Activated CD8-positive, alpha-beta T cell treated with anti-CD3 and anti-CD28 coated beads, Interleukin-2, amount 10 ng/mL, durations not matched to agents 7 days and 5 days (primary cell): ENCODE measurements at regions not wholly inside any gene's neighbourhood (a gene's known extent, or its start where the extent isn't known, plus 50 kb on each side); places are given as distances from the start of the nearest gene placed in this dataset.

ENCODE experiments used
- ATAC-seq: fragments of 150-1000 bp; cut with Tn5 transposase; one replicate; pipeline ENCODE4 v1.10.0; 2021; ENCODE audit warnings: moderate library complexity
- CTCF ChIA-PET: fragments of 350-600 bp; sonication (Branson Sonifier 250); formaldehyde crosslinking; loops from one replicate; lab custom pipeline; 2021; ENCODE audit warnings: antibody characterized with exemption; lab: Charles Lee
- POLR2A ChIA-PET: fragments of 350-600 bp; sonication (Branson Sonifier 250); formaldehyde crosslinking; loops from one replicate; lab custom pipeline; 2021; ENCODE audit warnings: antibody characterized with exemption; lab: Charles Lee
- DNase-seq: peaks from one replicate; pipeline ENCODE4 v3.0.0-alpha.2; 2020
- H3K27ac Mint-ChIP-seq: one replicate; pipeline ENCODE4 v1.8.0; 2021; ENCODE audit warnings: mild to moderate bottlenecking, mixed read lengths
- H3K27me3 Mint-ChIP-seq: one replicate; pipeline ENCODE4 v1.8.0; 2021; ENCODE audit warnings: low read depth, mixed read lengths
- H3K36me3 Mint-ChIP-seq: one replicate; pipeline ENCODE4 v1.8.0; 2021; ENCODE audit warnings: low read depth, mixed read lengths
- H3K4me1 Mint-ChIP-seq: one replicate; pipeline ENCODE4 v1.8.0; 2021; ENCODE audit warnings: low read depth, mixed read lengths
- H3K4me3 Mint-ChIP-seq: one replicate; pipeline ENCODE4 v1.8.0; 2021; ENCODE audit warnings: mild to moderate bottlenecking, mixed read lengths
- H3K9me3 Mint-ChIP-seq: one replicate; pipeline ENCODE4 v1.8.0; 2022; ENCODE audit warnings: mixed read lengths; ENCODE audit not compliant: insufficient read depth

DNA sequence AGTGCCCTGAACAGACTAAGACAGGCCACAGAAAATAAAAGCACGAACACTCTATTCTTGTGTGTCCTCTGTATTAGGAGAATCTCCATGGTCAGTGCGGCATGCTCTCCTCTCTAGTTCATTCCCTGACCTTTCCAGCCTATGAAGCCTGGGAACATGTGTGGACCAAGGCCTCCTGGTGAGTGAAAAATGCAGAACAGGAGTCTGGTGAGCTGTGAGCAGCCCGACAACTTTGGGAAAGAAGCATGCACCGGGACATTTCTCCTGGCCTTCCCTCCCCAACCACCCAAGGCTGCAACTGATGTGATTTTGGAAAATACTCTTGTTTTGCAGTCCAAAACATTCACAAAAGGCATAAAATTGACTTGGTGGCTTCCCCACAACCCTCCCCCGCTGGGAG is 878.3 kb upstream of the ID2 start:
- ChIA-PET CTCF (no interaction called here), POLR2A (no interaction called here)
- Mint-ChIP-seq H3K9me3 (peaks cover 35% of the 10 kb centered on the region), H3K4me3 (no peak overlapping the region), H3K27me3 (peaks cover under 1% of the 10 kb centered on the region), H3K27ac (no peak overlapping the region), H3K36me3 (peaks cover 10% of the 10 kb centered on the region), H3K4me1 (no peaks in the 10 kb centered on the region)
- DNase-seq (no peak), ATAC-seq (no peak)

DNA sequence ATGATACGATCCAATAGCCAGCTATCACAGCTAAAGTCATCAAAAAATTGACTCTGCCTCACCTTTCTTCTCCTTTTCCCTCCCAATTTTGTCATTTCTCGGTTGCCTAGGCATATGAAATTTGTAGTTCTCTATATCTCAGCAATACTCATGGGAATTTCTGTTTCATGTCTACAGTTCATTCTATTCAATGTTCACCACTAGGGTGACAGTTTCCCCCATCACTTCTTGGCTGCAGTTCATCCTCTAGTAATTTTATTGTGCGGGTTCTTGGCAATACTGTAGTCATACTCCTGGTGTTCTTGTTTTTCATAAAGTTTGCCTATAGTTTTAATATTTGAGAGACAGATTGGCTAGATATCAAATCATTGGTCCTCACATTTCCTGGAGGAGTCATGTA is 872.2 kb upstream of the ID2 start:
- H3K4me3 Mint-ChIP-seq = no peak overlapping the region
- POLR2A ChIA-PET = no interaction called here
- no peaks in the 10 kb centered on the region for H3K4me1 Mint-ChIP-seq
- H3K27ac Mint-ChIP-seq = no peak overlapping the region
- no peaks in the 10 kb centered on the region for H3K27me3 Mint-ChIP-seq
- DNase-seq (no peak), ATAC-seq (no peak)
- H3K9me3 Mint-ChIP-seq = peaks cover 13% of the 10 kb centered on the region
- no peaks in the 10 kb centered on the region for H3K36me3 Mint-ChIP-seq
- CTCF ChIA-PET = no interaction called here

DNA sequence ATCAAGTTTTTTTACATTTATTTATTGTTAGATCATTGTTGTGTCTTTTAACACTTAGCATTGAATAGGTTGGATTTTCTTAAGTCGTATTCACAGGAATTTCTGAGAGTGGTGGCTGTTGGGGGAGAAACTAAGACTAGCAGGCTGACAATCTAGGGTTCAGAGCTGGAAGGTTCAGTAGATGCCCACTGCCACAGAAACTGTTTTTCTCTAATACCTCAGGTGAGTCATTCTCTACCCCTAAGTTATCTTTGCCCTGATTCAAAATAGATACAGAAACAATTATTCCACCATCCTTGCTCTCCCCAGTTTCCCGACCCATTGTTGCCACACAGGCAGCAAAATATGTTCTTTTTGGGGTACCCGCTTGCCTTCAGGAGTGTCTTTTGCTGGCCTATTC is 870.8 kb upstream of the ID2 start:
- CTCF ChIA-PET = no interaction called here
- Mint-ChIP-seq H3K27ac (no peak overlapping the region), H3K4me3 (no peak overlapping the region), H3K9me3 (peaks cover 12% of the 10 kb centered on the region), H3K36me3 (no peaks in the 10 kb centered on the region), H3K27me3 (no peaks in the 10 kb centered on the region), H3K4me1 (no peaks in the 10 kb centered on the region)
- DNase-seq = no peak
- POLR2A ChIA-PET = no interaction called here
- ATAC-seq = no peak

DNA sequence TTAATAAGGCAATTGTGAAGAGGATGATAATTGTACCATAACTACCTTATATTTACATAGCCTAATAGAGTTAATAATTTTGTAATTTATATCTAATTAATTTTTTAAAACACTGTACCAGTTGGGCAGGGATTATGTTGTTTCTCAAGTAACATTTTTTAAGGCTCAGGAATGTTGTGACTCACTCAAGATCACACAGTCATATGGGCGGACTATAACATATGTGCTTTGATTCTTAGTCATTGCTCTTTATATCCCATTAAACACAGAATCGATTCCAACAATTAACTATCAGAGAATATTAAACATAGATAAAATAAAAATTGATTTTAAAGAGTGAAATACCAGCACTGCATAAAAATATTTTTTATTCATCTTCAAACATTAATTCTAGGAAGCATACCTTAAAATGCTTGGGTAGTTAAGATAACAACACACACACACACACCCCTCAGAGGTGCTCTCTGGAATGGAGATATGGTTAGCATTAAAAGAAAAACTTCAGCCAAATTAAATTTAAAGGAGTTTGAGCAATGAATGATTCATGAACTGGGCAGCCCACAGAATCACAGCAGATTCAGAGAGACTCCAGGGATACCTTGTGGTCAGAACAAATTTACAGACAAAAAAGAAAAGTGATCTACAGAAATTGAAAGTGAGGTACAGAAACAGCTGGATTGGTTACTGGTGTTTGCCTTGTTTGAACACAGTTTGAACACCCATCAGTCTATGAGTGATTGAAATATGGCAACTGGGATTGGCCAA is 869.4 kb upstream of the ID2 start:
- H3K9me3 Mint-ChIP-seq = peaks cover 7% of the 10 kb centered on the region
- ATAC-seq (no peak), DNase-seq (no peak)
- no peak overlapping the region for H3K27ac Mint-ChIP-seq
- H3K4me1 Mint-ChIP-seq = no peaks in the 10 kb centered on the region
- ChIA-PET POLR2A (no interaction called here), CTCF (no interaction called here)
- H3K4me3 Mint-ChIP-seq = no peak overlapping the region
- no peaks in the 10 kb centered on the region for H3K27me3 Mint-ChIP-seq
- no peaks in the 10 kb centered on the region for H3K36me3 Mint-ChIP-seq

DNA sequence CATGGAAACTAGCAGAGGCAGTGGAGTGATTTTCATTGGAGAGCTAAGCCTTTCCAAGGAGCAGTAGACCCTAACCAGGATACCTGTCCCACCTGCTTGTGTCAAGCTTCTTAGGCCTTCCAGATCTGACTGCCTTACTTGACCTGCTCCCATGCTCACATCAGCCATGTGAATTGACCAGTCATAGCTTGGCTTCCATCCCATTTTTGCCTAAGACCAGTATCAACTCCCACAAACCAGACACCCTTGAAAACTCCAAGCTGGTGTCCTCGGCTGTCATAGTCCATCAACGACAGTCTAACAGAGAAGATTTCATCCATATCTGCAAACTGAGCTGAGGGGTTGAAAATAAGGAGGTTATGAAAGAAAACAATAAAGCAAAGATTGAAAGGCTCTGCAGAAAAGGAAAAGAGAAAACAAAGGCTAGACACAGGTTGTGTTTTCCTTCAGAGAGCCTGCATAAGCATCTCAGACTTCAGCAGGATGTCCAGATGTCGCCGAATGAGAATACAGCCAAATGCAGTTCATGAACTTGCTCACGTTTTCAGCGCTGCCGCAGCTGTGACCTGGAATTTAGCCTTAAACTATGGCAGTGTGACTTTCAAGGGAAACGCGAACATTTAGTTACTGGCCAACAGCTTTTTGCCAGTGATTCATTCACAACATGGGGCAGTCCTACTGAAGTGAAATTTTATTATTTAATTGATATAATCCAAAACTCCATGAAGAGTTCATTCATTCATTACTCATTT is 868.1 kb upstream of the ID2 start:
- ChIA-PET CTCF (no interaction called here), POLR2A (no interaction called here)
- H3K36me3 Mint-ChIP-seq = no peaks in the 10 kb centered on the region
- no peak overlapping the region for H3K4me3 Mint-ChIP-seq
- H3K27ac Mint-ChIP-seq = no peak overlapping the region
- DNase-seq (no peak), ATAC-seq (no peak)
- no peaks in the 10 kb centered on the region for H3K4me1 Mint-ChIP-seq
- H3K9me3 Mint-ChIP-seq = no peaks in the 10 kb centered on the region
- H3K27me3 Mint-ChIP-seq = no peaks in the 10 kb centered on the region

DNA sequence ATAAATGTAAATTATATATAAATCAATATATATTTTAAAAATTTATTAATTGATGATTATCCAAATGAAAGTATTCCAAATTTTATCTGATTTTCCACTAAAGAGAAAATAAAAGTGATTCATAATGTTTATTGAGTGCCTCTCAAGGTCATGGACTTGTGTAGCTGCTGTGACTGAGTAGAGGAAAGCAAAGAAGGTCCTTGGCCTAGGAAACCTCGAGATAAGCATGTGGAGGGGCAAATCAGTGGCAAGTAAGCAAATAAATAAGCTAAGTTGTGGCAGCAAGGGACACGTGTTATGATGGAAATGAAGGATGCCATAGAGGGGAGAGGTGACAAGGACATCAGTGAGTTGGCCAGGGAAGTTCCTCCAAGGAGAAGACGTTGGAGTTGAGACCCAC is 866.1 kb upstream of the ID2 start:
- Mint-ChIP-seq H3K9me3 (no peaks in the 10 kb centered on the region), H3K36me3 (no peaks in the 10 kb centered on the region), H3K27me3 (no peaks in the 10 kb centered on the region), H3K4me1 (no peaks in the 10 kb centered on the region), H3K4me3 (no peak overlapping the region), H3K27ac (no peak overlapping the region)
- ATAC-seq = no peak
- DNase-seq = no peak
- CTCF ChIA-PET = no interaction called here
- POLR2A ChIA-PET = no interaction called here

DNA sequence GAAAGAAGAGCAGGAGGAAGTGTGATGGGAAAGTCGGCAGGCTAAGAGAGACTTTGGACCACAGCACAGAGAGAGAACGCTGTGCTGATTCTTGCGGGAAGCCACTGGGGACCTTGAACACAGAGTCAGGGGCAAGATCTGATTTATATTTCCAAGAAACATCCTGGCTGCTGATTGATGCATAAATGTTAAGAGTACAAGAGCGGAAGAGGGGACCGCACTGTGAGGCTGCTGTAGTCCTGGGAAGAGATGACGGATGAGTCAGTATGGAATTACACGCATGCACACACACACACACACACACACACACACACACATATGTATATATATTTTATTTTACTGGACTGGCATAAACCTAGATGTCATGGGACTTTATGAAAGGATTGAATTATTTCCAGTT is 865.6 kb upstream of the ID2 start:
- no peak overlapping the region for H3K27ac Mint-ChIP-seq
- no peak for DNase-seq
- no peaks in the 10 kb centered on the region for H3K4me1 Mint-ChIP-seq
- no peak overlapping the region for H3K4me3 Mint-ChIP-seq
- POLR2A ChIA-PET = no interaction called here
- no peaks in the 10 kb centered on the region for H3K27me3 Mint-ChIP-seq
- H3K36me3 Mint-ChIP-seq = no peaks in the 10 kb centered on the region
- ATAC-seq = no peak
- CTCF ChIA-PET = no interaction called here
- no peaks in the 10 kb centered on the region for H3K9me3 Mint-ChIP-seq

DNA sequence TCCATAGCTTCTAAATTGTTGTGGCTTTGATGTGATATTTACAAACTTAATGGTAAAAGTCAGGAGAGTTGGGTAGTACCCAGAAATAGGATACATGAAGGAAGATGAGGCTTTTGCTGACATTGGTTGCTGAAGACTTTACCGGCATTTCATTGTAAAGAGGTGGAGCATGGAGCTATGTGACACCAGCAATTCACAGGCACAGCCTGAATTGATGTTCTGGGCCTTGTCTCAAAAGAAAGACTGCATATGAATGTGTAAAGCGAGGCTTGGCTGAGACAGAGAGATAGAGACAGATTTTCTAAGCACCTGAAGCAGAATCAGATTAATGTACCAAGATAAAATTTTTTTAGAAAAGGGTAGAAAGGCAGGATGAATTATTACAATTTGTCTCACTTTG is 864.9 kb upstream of the ID2 start:
- DNase-seq (no peak), ATAC-seq (no peak)
- Mint-ChIP-seq H3K9me3 (no peaks in the 10 kb centered on the region), H3K4me3 (no peak overlapping the region), H3K27ac (no peak overlapping the region), H3K4me1 (no peaks in the 10 kb centered on the region), H3K36me3 (no peaks in the 10 kb centered on the region), H3K27me3 (no peaks in the 10 kb centered on the region)
- CTCF ChIA-PET = no interaction called here
- POLR2A ChIA-PET = no interaction called here

DNA sequence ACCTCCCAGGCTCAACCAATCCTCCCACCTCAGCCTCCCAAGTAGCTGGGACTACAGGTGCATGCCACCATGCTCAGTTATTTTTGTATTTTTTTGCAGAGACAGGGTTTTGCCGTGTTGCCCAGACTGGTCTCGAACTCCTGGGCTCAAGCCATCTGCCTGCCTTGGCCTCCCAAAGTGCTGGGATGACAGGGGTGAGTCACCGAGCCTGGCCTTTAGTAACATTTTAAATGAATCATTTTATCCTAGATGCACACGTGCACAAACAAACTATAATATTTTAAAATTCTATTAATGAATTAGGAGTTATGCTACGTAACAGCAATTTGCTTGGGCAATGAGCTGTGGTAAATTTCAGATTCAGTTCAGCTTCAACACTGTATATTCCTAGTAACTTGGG is 862.5 kb upstream of the ID2 start:
- Mint-ChIP-seq H3K27ac (no peak overlapping the region), H3K9me3 (no peaks in the 10 kb centered on the region), H3K4me1 (no peaks in the 10 kb centered on the region), H3K4me3 (no peak overlapping the region), H3K36me3 (no peaks in the 10 kb centered on the region), H3K27me3 (no peaks in the 10 kb centered on the region)
- ChIA-PET POLR2A (interaction anchor here (0.7 kb wide), 1 partner anchor 14 kb away, joined by 3 read pairs; no protein-coding TSS in a partner anchor), CTCF (no interaction called here)
- DNase-seq (no peak), ATAC-seq (no peak)

DNA sequence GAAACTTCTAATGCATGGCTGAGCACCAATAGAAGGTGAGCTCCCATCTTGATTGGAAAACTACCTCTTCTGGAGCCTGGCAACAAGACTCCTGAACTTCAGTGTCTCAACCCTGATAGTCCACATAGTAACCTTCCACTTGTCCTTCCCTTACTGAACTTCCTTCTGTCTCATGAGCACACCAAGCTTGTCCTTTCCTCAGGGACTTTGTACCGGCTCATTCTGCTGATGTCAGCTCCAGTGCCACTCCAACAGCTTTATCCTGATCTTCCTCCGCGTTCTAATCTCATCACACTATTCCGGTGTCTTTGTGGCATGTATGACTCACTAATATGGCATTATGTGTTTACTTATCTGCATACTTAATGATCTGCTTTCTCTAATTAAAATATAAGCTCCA is 862.0 kb upstream of the ID2 start:
- ChIA-PET CTCF (no interaction called here), POLR2A (interaction anchor here (0.7 kb wide), 1 partner anchor 13 kb away, joined by 3 read pairs; no protein-coding TSS in a partner anchor)
- Mint-ChIP-seq H3K9me3 (no peaks in the 10 kb centered on the region), H3K27ac (no peak overlapping the region), H3K4me3 (no peak overlapping the region), H3K27me3 (no peaks in the 10 kb centered on the region), H3K4me1 (no peaks in the 10 kb centered on the region), H3K36me3 (no peaks in the 10 kb centered on the region)
- ATAC-seq (no peak), DNase-seq (no peak)

DNA sequence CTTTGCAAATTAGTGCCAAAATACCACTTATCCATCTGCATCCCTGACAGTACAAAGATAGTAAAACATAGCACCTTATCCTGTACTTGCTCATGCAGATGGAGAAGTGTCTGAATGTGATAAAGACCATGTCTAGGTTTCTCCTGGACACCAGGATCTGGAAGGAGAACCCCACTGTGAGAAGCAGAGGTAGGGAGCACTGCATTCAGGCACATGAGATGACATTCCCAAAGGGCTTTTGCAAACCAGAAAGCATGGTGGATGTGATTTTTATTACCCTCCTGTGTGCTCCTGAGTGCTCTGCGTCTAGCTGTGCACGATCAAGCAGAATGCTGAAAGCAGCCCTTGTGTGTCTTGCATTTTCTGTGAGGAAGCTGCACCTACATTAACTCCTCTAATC is 857.6 kb upstream of the ID2 start:
- Mint-ChIP-seq H3K4me3 (no peak overlapping the region), H3K36me3 (no peaks in the 10 kb centered on the region), H3K27ac (no peak overlapping the region), H3K27me3 (no peaks in the 10 kb centered on the region), H3K4me1 (peaks cover 3% of the 10 kb centered on the region), H3K9me3 (no peaks in the 10 kb centered on the region)
- ATAC-seq (no peak), DNase-seq (no peak)
- CTCF ChIA-PET = no interaction called here
- POLR2A ChIA-PET = interaction anchor here (0.7 kb wide), 1 partner anchor 860 kb away, joined by 3 read pairs; no protein-coding TSS in a partner anchor

DNA sequence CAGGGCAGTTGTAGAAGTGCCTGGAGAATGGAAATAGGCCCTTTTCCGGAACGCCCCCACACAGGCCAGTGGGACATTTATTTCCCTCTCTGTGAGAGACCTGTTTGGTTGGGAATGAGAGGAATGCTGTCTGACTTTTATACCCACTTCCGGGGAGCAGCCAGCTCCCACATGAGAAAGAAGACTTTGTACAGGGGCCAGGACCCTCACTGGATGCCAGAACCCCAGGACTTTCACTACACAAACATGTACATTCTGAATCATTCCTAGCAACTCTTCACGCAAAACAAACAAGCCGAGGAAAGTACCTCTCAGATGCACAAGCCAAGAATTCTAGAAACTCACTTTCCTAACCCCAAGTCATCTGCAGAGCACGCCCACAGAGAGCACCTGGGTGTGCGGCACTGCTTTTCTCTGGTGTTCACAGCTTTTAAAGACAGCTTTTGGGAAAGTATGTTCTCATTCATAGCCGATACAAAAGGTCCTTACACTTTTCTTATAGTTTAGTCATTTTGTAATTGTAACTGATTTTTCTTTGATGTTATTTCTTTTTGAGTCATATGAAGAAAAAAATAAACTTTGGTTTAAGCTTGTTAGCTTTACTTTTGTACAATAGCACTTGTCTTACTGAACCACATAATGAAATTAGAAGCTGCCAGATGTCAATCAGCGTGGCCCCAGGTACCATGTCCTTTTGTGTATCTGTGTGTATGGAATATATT is 856.1 kb upstream of the ID2 start:
- Mint-ChIP-seq H3K27ac (no peak overlapping the region), H3K9me3 (no peaks in the 10 kb centered on the region), H3K4me3 (no peak overlapping the region), H3K36me3 (no peaks in the 10 kb centered on the region), H3K4me1 (peaks cover 3% of the 10 kb centered on the region), H3K27me3 (no peaks in the 10 kb centered on the region)
- DNase-seq (no peak), ATAC-seq (no peak)
- ChIA-PET POLR2A (interaction anchor here (1.2 kb wide), 1 partner anchor 100 kb away, joined by 4 read pairs; no protein-coding TSS in a partner anchor), CTCF (interaction anchor here (1.0 kb wide), 1 partner anchor 9 kb away, joined by 3 read pairs; no protein-coding TSS in a partner anchor)
